ENCODE measurements at regions not wholly inside any gene's neighbourhood (a gene's known extent, or its start where the extent isn't known, plus 50 kb on each side); places are given as distances from the start of the nearest gene placed in this dataset.

DNA sequence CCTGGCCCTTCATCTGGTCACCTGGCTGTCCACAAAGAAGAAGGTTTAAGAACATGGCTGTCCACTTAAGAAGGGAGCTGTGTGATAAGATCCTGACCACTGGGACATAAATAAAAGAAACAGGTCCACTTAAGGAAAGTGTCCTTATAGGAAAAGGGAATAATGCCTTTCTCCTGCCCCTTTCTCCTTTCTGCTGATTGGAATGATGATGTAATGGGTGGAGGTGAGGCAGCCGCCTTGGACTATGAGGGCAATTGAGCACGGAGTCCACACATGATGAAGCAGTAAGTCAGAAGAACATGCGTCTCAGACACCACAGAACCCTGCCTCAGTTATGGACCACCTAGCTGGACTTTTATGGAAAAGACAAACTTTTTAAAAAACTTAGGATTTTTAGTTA is 401.1 kb downstream of the SHANK2 start:
- TF ChIP-seq CTCF (conservative IDR thresholded peaks at IDR 0.05): no peak
- no peak for TF ChIP-seq EZH2 (IDR thresholded peaks at IDR 0.05; ENCODE audit: low read depth)
